GM23248 (cell line): ENCODE measurements at regions not wholly inside any gene's neighbourhood (a gene's known extent, or its start where the extent isn't known, plus 50 kb on each side); places are given as distances from the start of the nearest gene placed in this dataset.

ENCODE experiments used
- EZH2 ChIP-seq: fragments of 200-600 bp; sonication (generic); IDR thresholded peaks from 2 replicates; pipeline ENCODE4 v1.6.1; 2018; ENCODE audit warnings: antibody characterized with exemption, mild to moderate bottlenecking; ENCODE audit not compliant: insufficient read depth, poor library complexity, severe bottlenecking
- EZH2phosphoT487 ChIP-seq: fragments of 200-600 bp; sonication (generic); IDR thresholded peaks from 2 replicates; pipeline ENCODE4 v1.6.1; 2018; ENCODE audit warnings: antibody characterized with exemption, moderate library complexity, mild to moderate bottlenecking, low read depth; ENCODE audit not compliant: insufficient read depth

- TF ChIP-seq EZH2: no peak
- TF ChIP-seq EZH2phosphoT487: no peak
Observed at GRCh38 chr12:69170293-69170692, 69.1 kb upstream of the CPSF6 start.
